GM21737 (cell line): ENCODE measurements at regions not wholly inside any gene's neighbourhood (a gene's known extent, or its start where the extent isn't known, plus 50 kb on each side); places are given as distances from the start of the nearest gene placed in this dataset.
"Not testable (repeated sequence)": the region's sequence is repeated elsewhere in the genome, so short reads cannot be mapped to it uniquely, and the experiment has no call there.

Experiments
- ATAC-seq: cut with Tn5 transposase; IDR thresholded peaks from one replicate; pipeline ENCODE4 v1.9.1; 2021; ENCODE audit warnings: mild to moderate bottlenecking, moderate library complexity; ENCODE audit not compliant: unreplicated experiment

DNA sequence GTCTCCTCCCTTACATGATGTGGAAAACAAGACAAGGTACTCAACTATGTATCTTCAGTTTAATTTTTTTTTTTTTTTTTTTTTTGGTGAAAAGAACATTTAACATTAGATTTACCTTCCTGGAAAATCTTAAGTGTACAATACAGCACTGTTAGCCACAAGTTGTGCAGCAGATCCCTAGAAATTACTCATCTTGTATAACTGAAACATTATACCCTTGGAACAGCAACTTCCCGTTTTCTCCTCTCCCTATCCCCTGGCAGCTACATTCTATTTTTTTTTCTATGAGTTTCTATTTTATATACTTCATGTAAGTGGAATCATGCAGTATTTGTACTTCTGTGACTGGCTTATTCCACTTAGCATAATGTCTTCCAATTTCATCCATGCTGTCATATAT is 421.9 kb upstream of the FTMT start:
- ATAC-seq: no peak

DNA sequence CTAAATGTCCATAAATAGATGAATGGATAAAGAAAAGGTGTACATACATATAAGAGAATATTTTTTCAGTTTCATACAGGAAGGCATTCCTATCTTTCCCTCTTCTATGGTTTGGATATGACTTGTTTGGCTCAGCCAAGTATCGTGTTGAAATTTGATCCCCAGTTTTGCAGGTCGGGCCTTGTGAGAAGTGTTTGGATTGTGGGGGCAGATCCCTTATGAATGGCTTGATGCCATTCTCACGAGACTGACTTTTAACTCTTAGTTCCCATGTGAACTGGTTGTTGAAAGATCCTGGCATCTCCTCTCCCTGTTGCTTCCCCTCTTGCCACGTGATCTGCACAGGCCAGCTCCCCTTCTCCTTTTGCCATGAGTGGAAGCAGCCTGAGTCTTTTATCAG is 421.1 kb upstream of the FTMT start:
- ATAC-seq: no peak

- no peak for ATAC-seq
Observed at GRCh38 chr5:121445511-121445910, 406.2 kb upstream of the FTMT start.

GRCh38 chr5:121462441-121462840 is 389.2 kb upstream of the FTMT start:
- ATAC-seq: no peak

GRCh38 chr5:121471222-121471621 is 380.5 kb upstream of the FTMT start:
- not testable (repeated sequence) for ATAC-seq

DNA sequence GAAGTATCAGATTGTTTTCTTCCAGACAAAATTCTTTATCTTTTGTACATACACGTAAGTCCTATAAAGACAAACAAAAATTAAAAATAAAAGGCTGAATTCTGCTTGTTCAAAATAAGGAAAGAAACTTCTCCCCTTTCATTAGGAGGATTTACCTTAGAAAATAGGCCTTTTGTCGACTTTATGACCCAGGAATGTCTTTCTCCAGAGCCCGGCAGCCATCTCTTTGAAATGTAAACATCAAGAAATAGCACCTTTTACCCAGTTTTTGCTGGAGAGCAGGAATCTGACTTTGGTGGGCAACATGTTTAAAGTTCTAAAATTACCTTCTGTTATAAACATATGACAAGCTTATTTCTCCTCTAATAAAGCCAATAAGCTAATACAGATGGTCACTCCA is 373.0 kb upstream of the FTMT start:
- ATAC-seq: no peak

- no peak for ATAC-seq
Observed at GRCh38 chr5:121479337-121479736, 372.3 kb upstream of the FTMT start.

DNA sequence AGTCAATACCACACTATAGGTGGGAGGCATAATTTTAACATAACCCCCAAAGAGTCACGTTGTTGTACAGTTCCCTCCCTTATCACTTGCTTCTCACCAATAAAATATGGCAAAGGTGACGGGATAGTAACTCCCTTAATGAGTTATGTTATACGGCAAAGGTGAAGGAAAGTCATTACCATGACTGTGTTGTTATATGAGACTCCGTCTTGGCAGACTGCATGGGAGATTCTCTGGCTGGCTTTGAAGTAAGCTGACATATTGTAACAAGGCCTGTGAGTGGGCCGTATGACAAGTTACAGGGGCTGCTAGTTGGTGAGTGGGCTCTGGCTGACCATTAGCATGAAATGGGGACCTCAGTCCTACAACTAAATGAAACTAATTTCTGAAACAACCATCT is 366.4 kb upstream of the FTMT start:
- no peak for ATAC-seq

GRCh38 chr5:121485999-121486398 is 365.7 kb upstream of the FTMT start:
- ATAC-seq: not testable (repeated sequence)

GRCh38 chr5:121489972-121490371 is 361.7 kb upstream of the FTMT start:
- ATAC-seq: no peak

DNA sequence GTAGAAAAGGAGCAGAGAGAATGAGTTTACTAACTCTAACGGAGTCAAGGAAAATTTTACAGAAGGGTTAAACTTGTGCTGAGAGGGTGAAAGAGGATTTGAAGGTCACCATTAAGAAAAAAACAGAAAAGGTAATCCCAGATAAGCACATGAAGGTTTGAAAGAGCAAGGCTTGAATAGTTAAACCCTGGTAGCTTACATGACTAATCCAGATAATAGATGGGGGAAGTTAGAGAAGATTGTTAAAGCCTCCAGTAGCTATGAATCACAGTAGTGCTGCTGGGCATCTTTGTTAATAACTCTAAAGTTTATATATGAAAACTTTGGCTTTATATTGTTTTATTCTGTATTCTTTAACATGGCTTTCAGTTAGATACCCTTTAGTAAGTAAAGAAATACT is 354.5 kb upstream of the FTMT start:
- no peak for ATAC-seq

DNA sequence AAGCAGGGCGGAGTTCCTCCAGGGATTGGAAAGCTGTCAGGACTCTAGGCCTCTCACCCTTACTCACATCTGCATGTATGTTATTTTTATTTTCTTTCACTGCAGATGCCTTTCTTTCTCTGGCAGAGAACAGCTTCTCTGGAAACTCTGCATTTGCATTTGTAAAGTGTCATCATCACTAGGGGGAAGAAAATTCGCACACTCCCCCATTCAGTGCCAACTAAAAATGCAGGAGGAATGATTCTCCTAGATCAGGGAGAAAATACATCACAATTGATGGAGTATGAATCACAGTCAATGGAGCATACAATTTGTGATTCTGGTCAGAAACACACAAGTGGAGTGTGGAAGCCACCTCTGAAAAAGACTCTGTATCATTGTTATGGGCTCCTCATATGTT is 351.4 kb upstream of the FTMT start:
- no peak for ATAC-seq

DNA sequence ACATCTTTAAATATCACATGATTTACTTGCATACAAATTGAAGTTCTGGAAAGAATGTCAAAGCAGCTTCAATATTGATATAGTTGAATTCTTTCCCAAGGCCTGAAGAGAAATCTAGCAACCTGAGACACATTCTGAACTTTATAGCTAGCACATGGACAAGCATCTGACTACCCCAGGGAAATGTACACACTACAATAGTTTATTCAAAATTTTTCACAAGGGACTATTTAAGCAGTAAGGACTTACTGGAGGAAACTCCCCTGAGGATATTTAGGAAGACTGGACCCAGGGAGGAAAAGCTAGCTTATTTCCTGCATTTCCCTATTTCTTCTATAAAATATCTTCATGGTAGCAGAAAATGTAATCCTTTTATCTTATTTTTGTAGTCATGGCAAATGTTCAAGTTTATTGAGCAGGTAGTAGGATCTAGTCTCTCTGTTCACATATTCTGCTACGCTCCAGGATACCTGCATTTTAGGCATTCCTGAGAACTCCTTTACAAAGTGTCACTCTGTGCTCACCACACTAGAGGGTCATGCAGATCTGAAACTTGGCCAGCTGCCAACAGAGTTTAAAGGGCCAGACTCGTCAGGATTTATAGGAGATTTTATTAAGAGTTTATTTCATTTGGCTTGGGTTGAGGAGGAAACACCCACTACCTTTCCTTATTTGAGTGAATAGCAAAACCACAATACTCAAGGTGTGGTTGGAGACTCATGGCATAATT is 348.4 kb upstream of the FTMT start:
- ATAC-seq: no peak

DNA sequence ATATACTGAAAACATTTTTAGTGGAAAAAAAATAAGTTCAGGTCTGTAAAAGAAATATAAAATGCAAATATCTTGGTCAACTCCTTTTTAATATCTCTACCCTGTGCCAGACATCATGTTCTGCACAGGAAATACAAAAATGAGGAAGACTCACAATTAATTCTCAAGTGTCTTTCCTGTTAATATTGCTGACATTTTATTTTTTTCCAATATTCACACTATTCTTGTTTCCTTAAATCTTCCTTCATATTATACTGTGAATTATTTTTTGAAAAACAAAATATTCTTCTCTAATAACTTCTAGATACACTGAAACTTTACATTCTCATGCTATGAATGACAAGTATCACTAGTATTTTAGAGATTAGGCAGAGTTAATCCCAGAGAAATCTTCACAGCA is 334.7 kb upstream of the FTMT start:
- no peak for ATAC-seq

- no peak for ATAC-seq
Observed at GRCh38 chr5:121525706-121526105, 326.0 kb upstream of the FTMT start.

DNA sequence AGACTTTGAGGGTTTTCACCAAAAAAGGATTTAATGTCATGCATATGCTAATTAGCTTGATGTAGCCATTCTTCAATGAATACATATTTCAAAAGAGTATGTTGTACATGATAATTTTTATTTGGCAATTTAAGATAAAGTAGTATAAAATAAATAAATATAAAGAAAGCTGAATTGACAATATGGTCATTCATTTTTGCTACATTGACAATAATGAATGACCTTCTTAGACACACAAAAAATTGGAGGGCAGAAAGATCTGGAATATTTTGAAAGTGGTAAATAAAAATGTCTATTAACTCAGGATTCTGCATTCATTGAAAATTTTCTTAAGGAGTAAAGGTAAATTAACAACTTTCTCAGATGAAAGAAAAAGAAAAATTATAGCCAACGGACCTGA is 324.8 kb upstream of the FTMT start:
- no peak for ATAC-seq

DNA sequence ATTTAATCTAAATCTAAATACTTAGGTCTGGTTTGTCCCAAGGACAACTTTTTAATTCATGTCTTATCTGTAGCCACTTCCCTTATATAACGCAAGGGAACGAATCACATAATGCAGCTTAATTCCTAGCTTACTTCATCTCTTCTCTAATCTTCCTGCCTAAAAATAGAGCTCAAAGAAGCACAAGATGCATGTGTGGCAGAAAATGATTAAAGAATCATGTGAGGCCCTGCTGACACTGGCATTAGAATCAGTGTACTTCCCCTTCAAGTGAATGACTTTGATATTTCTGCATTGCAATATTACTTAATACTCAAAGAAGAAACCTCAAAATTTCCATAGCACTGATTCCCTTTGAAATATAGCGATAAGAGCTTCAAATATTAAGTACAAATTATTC is 317.9 kb upstream of the FTMT start:
- no peak for ATAC-seq

GRCh38 chr5:121550989-121551388 is 300.7 kb upstream of the FTMT start:
- ATAC-seq: no peak

DNA sequence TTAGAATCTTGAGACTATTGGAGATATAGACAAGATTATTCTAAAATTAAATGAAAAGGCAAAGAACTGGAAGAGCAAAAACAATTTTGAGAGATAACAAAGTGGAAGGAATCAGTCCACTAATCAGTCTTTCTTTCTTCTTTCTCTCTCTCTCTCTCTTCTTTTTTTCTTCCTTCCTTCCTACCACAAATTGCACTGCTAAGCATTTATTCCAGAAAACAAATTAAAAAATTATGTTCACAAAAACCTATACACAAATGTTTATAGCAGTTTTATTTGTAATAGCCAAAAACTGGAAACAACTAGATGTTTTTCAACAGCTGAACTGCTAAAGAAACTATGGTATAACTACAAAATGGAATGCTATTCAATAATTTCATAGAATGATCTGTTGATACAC is 291.9 kb upstream of the FTMT start:
- ATAC-seq: no peak

DNA sequence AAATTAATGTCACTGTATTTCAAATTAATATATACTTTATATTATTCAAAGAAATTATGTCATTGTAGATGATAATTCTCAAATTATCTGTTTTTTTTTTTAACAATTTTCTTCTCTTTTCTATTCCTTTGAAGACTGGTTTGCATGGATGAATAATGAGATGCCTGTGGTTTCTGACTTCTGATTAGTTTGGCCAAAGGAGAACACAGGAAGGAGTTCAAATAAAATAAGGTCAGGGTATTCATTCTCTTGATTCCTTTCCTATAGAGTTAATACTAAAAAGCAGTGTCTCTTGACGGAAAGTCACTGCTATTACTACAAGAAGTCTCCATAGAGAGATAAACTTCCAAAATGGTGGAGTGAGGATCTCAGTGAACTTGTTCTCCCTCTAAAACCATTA is 279.6 kb upstream of the FTMT start:
- no peak for ATAC-seq

DNA sequence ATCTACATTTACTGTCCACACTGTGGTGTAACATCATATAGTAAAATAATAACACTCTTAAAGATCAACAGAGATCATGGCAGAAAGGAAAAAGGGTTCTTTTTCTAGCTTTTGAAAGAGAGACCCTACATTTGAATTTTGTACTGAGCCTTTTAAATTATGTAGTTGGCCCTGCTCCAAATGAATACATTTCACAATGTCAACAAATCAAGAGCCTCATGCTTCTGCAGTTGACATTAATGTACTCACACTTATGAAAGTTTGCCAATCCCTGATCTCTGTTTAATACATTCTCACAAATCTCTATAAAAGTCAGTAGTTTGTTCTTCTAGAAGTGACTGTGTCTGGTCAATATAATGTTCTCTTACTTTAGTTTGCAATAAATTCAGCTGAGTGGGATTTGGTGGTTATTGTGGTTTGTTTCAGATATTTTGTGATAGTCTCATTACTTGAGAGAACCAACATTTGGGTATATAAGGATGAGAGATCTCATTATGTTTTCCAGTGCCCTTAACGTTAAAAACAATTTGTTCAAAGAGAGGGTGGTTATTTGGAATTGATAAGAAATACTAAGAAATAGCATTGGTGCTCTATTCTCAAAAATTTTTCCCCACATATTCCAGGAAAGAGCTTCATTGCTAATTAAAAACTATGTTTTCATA is 277.8 kb upstream of the FTMT start:
- ATAC-seq: no peak

GRCh38 chr5:121581588-121581987 is 270.1 kb upstream of the FTMT start:
- no peak for ATAC-seq

- no peak for ATAC-seq
Observed at GRCh38 chr5:121596882-121597281, 254.8 kb upstream of the FTMT start.
